H9 (cell line): ENCODE measurements at regions not wholly inside any gene's neighbourhood (a gene's known extent, or its start where the extent isn't known, plus 50 kb on each side); places are given as distances from the start of the nearest gene placed in this dataset.

Source experiments
- DNase-seq: peaks from one replicate; pipeline ENCODE4 v3.0.0-alpha.2; 2017
- H2AFZ ChIP-seq: one replicate; pipeline ENCODE4 v1.6.1; 2013; ENCODE audit warnings: mild to moderate bottlenecking, low read length, control low read depth, moderate library complexity
- H2AK5ac ChIP-seq: 2 replicates; pipeline ENCODE4 v1.6.1; 2013; ENCODE audit warnings: low read length, control low read depth, mixed read lengths; ENCODE audit not compliant: insufficient read length
- H2BK120ac ChIP-seq: one replicate; pipeline ENCODE4 v1.6.1; 2013; ENCODE audit warnings: low read depth, mild to moderate bottlenecking, low read length, control low read depth, inconsistent platforms; ENCODE audit not compliant: poor library complexity, severe bottlenecking
- H2BK12ac ChIP-seq: 2 replicates; pipeline ENCODE4 v1.6.1; 2013; ENCODE audit warnings: low read length, control low read depth, mixed read lengths, low read depth; ENCODE audit not compliant: insufficient read length
- H2BK15ac ChIP-seq: 2 replicates; pipeline ENCODE4 v1.6.1; 2013; ENCODE audit warnings: low read depth, low read length, control low read depth
- H2BK20ac ChIP-seq: one replicate; pipeline ENCODE4 v1.6.1; 2013; ENCODE audit warnings: low read depth, mild to moderate bottlenecking, low read length, control low read depth, inconsistent platforms; ENCODE audit not compliant: poor library complexity, severe bottlenecking
- H2BK5ac ChIP-seq: 2 replicates; pipeline ENCODE4 v1.6.1; 2013; ENCODE audit warnings: low read length, control low read depth, mixed read lengths; ENCODE audit not compliant: insufficient read length
- H3K14ac ChIP-seq: 2 replicates; pipeline ENCODE4 v1.6.1; 2013; ENCODE audit warnings: low read length, control low read depth; ENCODE audit not compliant: insufficient read depth
- H3K18ac ChIP-seq: 2 replicates; pipeline ENCODE4 v1.6.1; 2013; ENCODE audit warnings: low read depth, mild to moderate bottlenecking, mixed read lengths, low read length, control low read depth; ENCODE audit not compliant: insufficient read length
- H3K23ac ChIP-seq: 2 replicates; pipeline ENCODE4 v1.6.1; 2013; ENCODE audit warnings: low read length, control low read depth, mixed read lengths, low read depth; ENCODE audit not compliant: insufficient read length
- H3K23me2 ChIP-seq: 2 replicates; pipeline ENCODE4 v1.6.1; 2013; ENCODE audit warnings: low read depth, mild to moderate bottlenecking, mixed read lengths, low read length, control low read depth; ENCODE audit not compliant: insufficient read length, poor library complexity, severe bottlenecking
- H3K27ac ChIP-seq: 2 replicates; pipeline ENCODE4 v1.5.1; 2013; ENCODE audit warnings: low read length, control low read depth, mixed read lengths, low read depth; ENCODE audit not compliant: insufficient read length
- H3K27me3 ChIP-seq: 2 replicates; pipeline ENCODE4 v1.6.1; 2013; ENCODE audit warnings: low read length, control low read depth, inconsistent platforms; ENCODE audit not compliant: insufficient read depth
- H3K4ac ChIP-seq: 2 replicates; pipeline ENCODE4 v1.6.1; 2013; ENCODE audit warnings: low read depth, mild to moderate bottlenecking, control low read depth, inconsistent platforms, low read length, moderate library complexity
- H3K4me1 ChIP-seq: 2 replicates; pipeline ENCODE4 v1.6.1; 2013; ENCODE audit warnings: low read length, control low read depth, inconsistent platforms; ENCODE audit not compliant: insufficient read depth
- H3K4me2 ChIP-seq: 2 replicates; pipeline ENCODE4 v1.6.1; 2013; ENCODE audit warnings: low read length, control low read depth, mixed read lengths; ENCODE audit not compliant: insufficient read length, insufficient read depth
- H3K56ac ChIP-seq: 2 replicates; pipeline ENCODE4 v1.6.1; 2013; ENCODE audit warnings: low read depth, mild to moderate bottlenecking, mixed read lengths, low read length, control low read depth; ENCODE audit not compliant: insufficient read length
- H3K79me1 ChIP-seq: 2 replicates; pipeline ENCODE4 v1.6.1; 2013; ENCODE audit warnings: low read depth, mild to moderate bottlenecking, moderate library complexity, low read length, control low read depth, inconsistent platforms; ENCODE audit not compliant: insufficient read depth, poor library complexity, severe bottlenecking
- H3K79me2 ChIP-seq: 2 replicates; pipeline ENCODE4 v1.6.1; 2013; ENCODE audit warnings: low read length, control low read depth, inconsistent platforms; ENCODE audit not compliant: insufficient read depth
- H3K9ac ChIP-seq: 2 replicates; pipeline ENCODE4 v1.6.1; 2013; ENCODE audit warnings: low read length, control low read depth, mixed read lengths; ENCODE audit not compliant: insufficient read length; ENCODE audit errors: extremely low read depth
- H3K9me3 ChIP-seq: one replicate; pipeline ENCODE4 v1.6.1; 2013; ENCODE audit warnings: low read depth, low read length, inconsistent platforms; ENCODE audit not compliant: control insufficient read depth
- H3T11ph ChIP-seq: one replicate; pipeline ENCODE4 v1.6.1; 2013; ENCODE audit warnings: mild to moderate bottlenecking, low read length, control low read depth, inconsistent platforms
- H4K20me1 ChIP-seq: one replicate; pipeline ENCODE4 v1.6.1; 2013; ENCODE audit not compliant: control insufficient read depth, insufficient read length, insufficient read depth
- H4K5ac ChIP-seq: 2 replicates; pipeline ENCODE4 v1.6.1; 2013; ENCODE audit warnings: low read depth, mild to moderate bottlenecking, mixed read lengths, low read length, control low read depth; ENCODE audit not compliant: insufficient read length
- H4K8ac ChIP-seq: replicated peaks from 2 replicates; pipeline ENCODE4 v1.6.1; 2013; ENCODE audit warnings: low read length, control low read depth, mixed read lengths, low read depth; ENCODE audit not compliant: insufficient read length
- H4K91ac ChIP-seq: 2 replicates; pipeline ENCODE4 v1.6.1; 2013; ENCODE audit warnings: low read depth, mild to moderate bottlenecking, moderate library complexity, mixed read lengths, low read length, control low read depth; ENCODE audit not compliant: insufficient read length
- H3K27ac Mint-ChIP-seq, 3 experiments: 2 replicates in 2 of 3; 3 replicates in 1 of 3; pipeline ENCODE4 v1.8.0; 2020 to 2021; ENCODE audit warnings: mixed read lengths in 3 of 3, mild to moderate bottlenecking in 1 of 3, moderate library complexity in 1 of 3
- H3K27me3 Mint-ChIP-seq: 2 replicates; pipeline ENCODE4 v1.8.0; 2021; ENCODE audit warnings: low read depth, mild to moderate bottlenecking, moderate library complexity, mixed read lengths
- H3K36me3 Mint-ChIP-seq, 3 experiments: 2 replicates in 2 of 3; 3 replicates in 1 of 3; pipeline ENCODE4 v1.8.0; 2020 to 2021; ENCODE audit warnings: low read depth in 3 of 3, mixed read lengths in 3 of 3; ENCODE audit not compliant: insufficient read depth in 1 of 3
- H3K4me1 Mint-ChIP-seq, 2 experiments: 2 replicates each; pipeline ENCODE4 v1.8.0; 2020; ENCODE audit warnings: mixed read lengths in 2 of 2
- H3K4me3 Mint-ChIP-seq, 2 experiments: 2 replicates in 1 of 2; 3 replicates in 1 of 2; pipeline ENCODE4 v1.8.0; 2020 to 2021; ENCODE audit warnings: mild to moderate bottlenecking in 2 of 2, mixed read lengths in 2 of 2, moderate library complexity in 1 of 2
- H3K9me3 Mint-ChIP-seq, 2 experiments: 2 replicates in 1 of 2; 3 replicates in 1 of 2; pipeline ENCODE4 v1.8.0; 2020; ENCODE audit warnings: mild to moderate bottlenecking in 2 of 2, mixed read lengths in 2 of 2, moderate library complexity in 1 of 2
- CTCF ChIP-seq: fragments of 200-600 bp; sonication (generic); conservative IDR thresholded peaks from 3 replicates; pipeline ENCODE4 v1.8.0; 2021; ENCODE audit warnings: antibody characterized with exemption, mild to moderate bottlenecking
- WGBS: extraction: QIAGEN DNeasy Blood & Tissue Kit; methylation state at CpG from one replicate; pipeline ENCODE4 v1.1.7; 2013; ENCODE audit warnings: missing lambda C conversion rate, low lambda C conversion rate, mixed read lengths; ENCODE audit not compliant: insufficient read length; ENCODE audit errors: extremely low coverage; 5-methylcytosine and 5-hydroxymethylcytosine counted together

DNA sequence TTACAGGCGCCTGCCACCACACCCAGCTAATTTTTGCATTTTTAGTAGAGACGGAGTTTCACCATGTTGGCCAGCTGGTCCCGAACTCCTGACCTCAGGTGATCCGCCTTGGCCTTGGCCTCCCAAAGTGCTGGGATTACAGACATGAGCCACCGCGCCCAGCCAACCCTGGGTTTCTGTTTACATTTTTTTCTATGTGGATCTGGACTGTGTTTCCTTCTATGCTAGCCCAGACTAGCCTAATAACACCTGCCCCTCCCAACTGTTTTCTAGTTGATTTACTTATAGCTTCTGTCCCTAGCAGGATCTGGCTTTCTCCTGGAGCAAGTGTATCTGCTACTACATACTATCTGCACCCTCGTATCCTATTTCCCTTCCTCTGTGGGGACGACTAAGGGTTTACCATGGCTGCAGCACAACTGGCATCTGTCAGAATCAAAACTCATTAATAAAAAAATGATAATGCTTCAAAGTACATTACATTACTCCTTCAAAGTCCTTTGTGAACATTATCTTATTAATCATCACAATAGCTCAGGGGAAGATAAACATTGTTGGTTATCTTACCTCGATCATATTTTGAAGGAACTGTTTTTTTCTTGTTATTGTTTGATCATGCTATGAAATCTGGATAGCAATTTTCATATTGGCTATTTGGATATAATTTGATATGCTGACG lies 228.3 kb downstream of the KLF5 start:
- WGBS = no CpG with 5 or more reads among the region's 10 CpGs
- H3K27ac ChIP-seq = no peak overlapping the region
- Mint-ChIP-seq H3K9me3 (no peaks in the 10 kb centered on the region), H3K4me1 (peaks cover 0 to 2% of the 10 kb centered on the region in 2 experiments; a peak in 2 of 4 replicates), H3K36me3 (no peaks in the 10 kb centered on the region), H3K4me3 (no peak overlapping the region), H3K27me3 (peaks cover 4% of the 10 kb centered on the region), H3K27ac (no peak overlapping the region)
- no peak overlapping the region for H2AK5ac ChIP-seq
- H4K8ac ChIP-seq = no peak overlapping the region
- no peak overlapping the region for H3K56ac ChIP-seq
- no peak overlapping the region for H3K4me2 ChIP-seq
- TF ChIP-seq CTCF = no peak
- H3K27me3 ChIP-seq = no peaks in the 10 kb centered on the region
- H3T11ph ChIP-seq = no peak overlapping the region
- no peak overlapping the region for H4K5ac ChIP-seq
- H3K18ac ChIP-seq = no peak overlapping the region
- no peaks in the 10 kb centered on the region for H3K23me2 ChIP-seq
- no peaks in the 10 kb centered on the region for H3K4me1 ChIP-seq
- H2BK20ac ChIP-seq = no peak overlapping the region
- no peaks in the 10 kb centered on the region for H3K9me3 ChIP-seq
- no peak overlapping the region for H2BK15ac ChIP-seq
- H2BK5ac ChIP-seq = no peak overlapping the region
- H3K23ac ChIP-seq = no peak overlapping the region
- H3K14ac ChIP-seq = no peak overlapping the region
- no peak overlapping the region for H3K9ac ChIP-seq
- H2BK12ac ChIP-seq = no peak overlapping the region
- H4K91ac ChIP-seq = no peak overlapping the region
- no peaks in the 10 kb centered on the region for H3K79me2 ChIP-seq
- no peak overlapping the region for H3K4ac ChIP-seq
- H2BK120ac ChIP-seq = no peak overlapping the region
- no peaks in the 10 kb centered on the region for H4K20me1 ChIP-seq
- H3K79me1 ChIP-seq = no peaks in the 10 kb centered on the region
- no peak for DNase-seq
- no peak overlapping the region for H2AFZ ChIP-seq
